HuH-7.5 (cell line): ENCODE measurements at regions not wholly inside any gene's neighbourhood (a gene's known extent, or its start where the extent isn't known, plus 50 kb on each side); places are given as distances from the start of the nearest gene placed in this dataset.

ENCODE experiments used
- DNase-seq: peaks from one replicate; pipeline ENCODE4 v3.0.0; 2011; ENCODE audit warnings: low spot score

- DNase-seq = no peak
Observed at GRCh38 chr2:195606179-195606578, 50.8 kb upstream of the SLC39A10 start.

- no peak for DNase-seq
Observed at GRCh38 chr2:195604706-195605105, 52.3 kb upstream of the SLC39A10 start.

- DNase-seq = no peak
Observed at GRCh38 chr2:195603998-195604397, 53.0 kb upstream of the SLC39A10 start.

- no peak for DNase-seq
Observed at GRCh38 chr2:195603408-195603807, 53.6 kb upstream of the SLC39A10 start.

- DNase-seq = no peak
Observed at GRCh38 chr2:195602687-195603086, 54.3 kb upstream of the SLC39A10 start.

- DNase-seq = no peak
Observed at GRCh38 chr2:195601361-195601760, 55.7 kb upstream of the SLC39A10 start.

- DNase-seq = no peak
Observed at GRCh38 chr2:195600778-195601177, 56.2 kb upstream of the SLC39A10 start.

- DNase-seq = no peak
Observed at GRCh38 chr2:195596840-195597239, 60.2 kb upstream of the SLC39A10 start.

GRCh38 chr2:195595825-195596224 is 61.2 kb upstream of the SLC39A10 start:
- no peak for DNase-seq

- no peak for DNase-seq
Observed at GRCh38 chr2:195594919-195595694, 61.9 kb upstream of the SLC39A10 start.

- no peak for DNase-seq
Observed at GRCh38 chr2:195594248-195594647, 62.8 kb upstream of the SLC39A10 start.

- no peak for DNase-seq
Observed at GRCh38 chr2:195592105-195592504, 64.9 kb upstream of the SLC39A10 start.

- DNase-seq = no peak
Observed at GRCh38 chr2:195590861-195591205, 66.2 kb upstream of the SLC39A10 start.

GRCh38 chr2:195590199-195590860 is 66.7 kb upstream of the SLC39A10 start:
- DNase-seq = no peak

GRCh38 chr2:195587966-195588365 is 69.1 kb upstream of the SLC39A10 start:
- no peak for DNase-seq

GRCh38 chr2:195586062-195586714 is 70.8 kb upstream of the SLC39A10 start:
- DNase-seq = no peak

GRCh38 chr2:195582188-195582587 is 74.8 kb upstream of the SLC39A10 start:
- DNase-seq = no peak

- no peak for DNase-seq
Observed at GRCh38 chr2:195579776-195580555, 77.1 kb upstream of the SLC39A10 start.

GRCh38 chr2:195575879-195576401 is 81.1 kb upstream of the SLC39A10 start:
- DNase-seq = peak; percentile 26

- DNase-seq = no peak
Observed at GRCh38 chr2:195575016-195575415, 82.0 kb upstream of the SLC39A10 start.

- no peak for DNase-seq
Observed at GRCh38 chr2:195574312-195574711, 82.7 kb upstream of the SLC39A10 start.
